ENCODE measurements at regions not wholly inside any gene's neighbourhood (a gene's known extent, or its start where the extent isn't known, plus 50 kb on each side); places are given as distances from the start of the nearest gene placed in this dataset.

- no peak for DNase-seq
These were observed 62.8 kb upstream of the CIBAR2 start for GRCh38 chr16:85174871-85175723.

GRCh38 chr16:85175724-85176233 is 63.5 kb upstream of the CIBAR2 start:
- DNase-seq: no peak

- DNase-seq: no peak
These were observed 64.5 kb upstream of the CIBAR2 start for GRCh38 chr16:85176541-85177447.

- no peak for DNase-seq
These were observed 65.2 kb upstream of the CIBAR2 start for GRCh38 chr16:85177448-85177846.

DNA sequence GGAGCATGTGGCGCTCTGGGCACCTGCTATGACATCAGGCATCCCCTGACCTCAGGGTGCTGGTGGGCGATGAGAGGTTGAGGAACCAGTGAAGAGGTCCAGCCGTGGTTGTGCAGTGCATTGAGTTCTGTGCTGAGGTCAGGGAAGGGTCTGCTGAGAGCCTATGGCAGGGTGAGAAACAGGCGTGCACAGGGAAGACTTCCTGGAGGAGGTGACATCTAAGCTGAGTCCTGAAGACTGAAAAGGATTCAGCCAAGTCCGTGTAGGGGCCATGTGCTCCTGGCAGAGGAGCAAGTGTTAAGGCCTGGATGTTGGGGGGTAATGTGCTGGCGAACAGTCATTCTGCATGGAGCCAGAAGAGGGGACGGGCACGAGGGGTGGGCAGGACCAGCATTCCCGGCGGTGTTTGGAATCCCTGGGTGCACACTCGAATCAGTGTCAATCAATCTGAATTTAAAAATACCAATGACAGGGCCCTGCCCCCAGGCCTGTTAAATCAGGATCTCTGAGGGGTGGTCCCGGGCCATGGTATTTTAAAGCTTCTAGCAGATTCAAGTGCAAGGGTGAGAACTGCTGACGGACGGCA is 65.8 kb upstream of the CIBAR2 start:
- no peak for DNase-seq

DNA sequence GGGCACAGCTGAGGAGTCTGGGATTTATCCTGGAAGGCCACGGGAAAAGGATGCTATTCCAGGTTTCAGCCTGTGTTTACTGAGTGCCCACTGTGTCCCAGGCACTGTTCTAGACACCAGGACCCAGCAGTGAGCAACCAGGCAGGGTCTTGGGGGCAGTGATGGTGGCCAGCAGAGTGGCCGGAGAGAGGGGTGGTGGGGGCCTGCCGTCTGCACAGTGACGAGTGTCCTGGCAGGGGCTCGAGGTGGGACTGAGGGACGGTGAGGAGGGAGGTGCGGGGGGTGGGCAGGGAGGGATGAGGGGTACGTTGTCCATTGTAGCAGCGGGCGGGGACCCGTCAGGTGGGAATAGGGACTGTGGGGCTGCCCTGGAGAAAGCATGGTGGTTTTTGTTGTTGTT is 66.3 kb upstream of the CIBAR2 start:
- no peak for DNase-seq

- no peak for DNase-seq
These were observed 67.2 kb upstream of the CIBAR2 start for GRCh38 chr16:85179344-85180046.

DNA sequence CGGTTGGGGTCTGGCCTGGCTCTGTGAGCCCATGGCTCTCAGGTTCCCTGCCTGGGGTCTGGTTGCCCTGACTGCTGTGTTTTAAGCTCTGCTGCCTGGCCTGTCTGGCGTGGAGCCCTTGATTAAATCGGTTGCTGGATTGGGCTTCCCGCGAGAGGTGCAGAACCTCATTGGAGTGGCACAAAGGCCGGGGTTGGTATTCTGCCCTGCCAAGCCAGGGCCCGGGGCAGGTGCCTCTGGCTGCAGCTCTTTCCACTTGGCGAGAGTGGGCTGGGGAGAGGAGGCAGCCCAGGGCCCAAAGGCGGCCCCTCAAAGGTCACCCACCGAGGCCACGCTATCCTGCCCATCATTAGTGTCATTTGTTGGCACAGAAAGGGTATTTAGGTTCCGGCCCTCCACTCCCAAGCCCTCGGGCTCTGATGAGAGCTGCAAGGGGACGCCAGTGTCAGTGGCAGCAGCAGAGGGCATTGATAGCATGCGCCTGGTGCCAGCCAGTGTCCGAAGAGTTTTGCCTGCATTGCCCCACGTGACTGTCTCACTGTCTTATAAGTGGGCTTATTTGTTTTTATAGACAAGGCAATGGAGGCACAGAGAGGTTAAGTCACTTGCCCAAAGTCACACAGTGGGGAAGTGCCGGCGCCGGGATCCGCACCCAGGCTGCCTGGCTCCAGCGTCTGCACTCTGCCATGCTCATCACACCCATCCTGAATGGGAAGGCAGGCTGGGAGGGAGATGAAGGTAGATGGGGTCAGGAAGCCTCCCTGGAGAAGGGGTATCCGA is 68.0 kb upstream of the CIBAR2 start:
- DNase-seq: no peak

DNA sequence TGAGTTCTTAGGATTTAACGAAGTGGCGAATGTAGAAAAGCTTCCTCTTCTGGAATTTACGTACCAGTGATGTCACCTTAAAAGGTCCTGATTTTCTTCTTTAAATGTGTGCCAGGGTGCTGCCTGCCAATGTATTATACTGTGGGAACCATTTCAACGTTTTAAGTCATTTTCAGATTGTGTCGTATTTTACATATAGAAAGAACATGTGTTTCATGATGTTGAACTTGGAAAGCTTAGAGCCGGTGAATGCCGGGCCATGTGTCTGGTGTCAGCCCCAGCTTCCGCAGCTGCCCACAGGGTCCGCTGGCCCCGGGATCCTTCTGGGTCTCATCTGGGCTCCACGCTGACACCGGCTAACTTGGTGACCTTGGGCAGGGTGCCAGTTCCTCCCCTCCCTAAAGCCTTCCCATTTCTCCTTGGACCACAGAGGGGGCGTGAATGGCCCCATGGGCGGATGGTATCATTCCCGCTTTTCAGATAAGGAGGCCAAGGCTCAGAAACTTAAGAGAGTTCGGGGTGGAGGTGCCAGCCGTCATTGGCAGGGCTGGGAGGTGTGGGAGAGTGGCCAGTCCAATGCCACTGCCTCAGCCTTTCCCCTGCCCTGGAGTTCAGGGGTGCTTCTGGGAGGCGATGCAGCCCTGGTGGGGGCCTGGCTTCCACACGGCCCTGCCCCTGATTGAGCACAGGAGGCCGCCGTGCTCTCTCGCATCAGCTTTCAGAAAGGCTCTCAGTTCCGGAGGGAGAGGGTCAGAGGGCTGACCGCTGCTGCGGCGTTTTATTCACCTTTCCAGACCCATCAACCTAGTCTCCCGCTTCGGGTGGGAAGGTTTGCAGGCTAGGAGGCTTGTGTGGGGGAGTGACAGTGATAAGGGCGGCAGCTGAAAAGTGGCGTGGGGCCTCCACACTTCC is 68.8 kb upstream of the CIBAR2 start:
- DNase-seq: no peak

- no peak for DNase-seq
These were observed 69.5 kb upstream of the CIBAR2 start for GRCh38 chr16:85181739-85182129.

DNA sequence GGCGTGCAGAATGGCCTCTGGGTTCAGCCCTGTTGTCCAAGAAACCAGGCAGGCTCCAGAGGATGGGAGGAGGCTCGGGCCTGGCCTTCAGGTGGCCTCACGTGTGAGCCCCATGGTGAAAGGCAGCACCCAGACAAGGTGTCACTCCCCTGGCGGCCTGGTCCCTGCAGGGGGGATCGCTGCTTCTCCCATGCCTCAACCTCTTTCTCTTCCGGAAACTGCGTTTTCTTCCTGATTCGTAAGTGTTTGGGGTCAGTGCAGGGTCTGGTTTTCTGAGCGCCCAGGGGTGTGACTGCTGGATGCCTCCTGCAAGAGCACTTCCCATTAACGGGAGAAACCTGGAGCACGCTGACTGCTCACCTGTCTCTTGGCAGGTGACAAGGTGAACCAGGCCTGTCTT is 70.0 kb upstream of the CIBAR2 start:
- DNase-seq: no peak

DNA sequence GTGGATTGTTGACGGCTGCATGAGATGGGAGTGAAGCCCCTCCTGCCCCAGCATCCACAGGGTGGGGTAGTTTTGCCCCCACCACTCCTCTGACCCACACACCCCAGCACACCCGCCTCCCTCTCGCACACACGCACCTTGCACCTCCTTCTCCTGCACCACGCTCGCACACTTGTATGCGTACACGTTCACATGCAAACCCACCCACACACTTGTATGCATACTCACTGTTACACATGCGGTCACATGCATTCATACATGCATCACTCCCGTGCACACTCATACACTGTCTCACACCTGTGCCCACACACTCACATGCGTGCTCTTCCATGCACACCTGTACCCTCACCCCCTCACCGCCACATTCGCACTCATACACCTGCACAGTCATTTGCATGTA is 70.5 kb upstream of the CIBAR2 start:
- DNase-seq: no peak

DNA sequence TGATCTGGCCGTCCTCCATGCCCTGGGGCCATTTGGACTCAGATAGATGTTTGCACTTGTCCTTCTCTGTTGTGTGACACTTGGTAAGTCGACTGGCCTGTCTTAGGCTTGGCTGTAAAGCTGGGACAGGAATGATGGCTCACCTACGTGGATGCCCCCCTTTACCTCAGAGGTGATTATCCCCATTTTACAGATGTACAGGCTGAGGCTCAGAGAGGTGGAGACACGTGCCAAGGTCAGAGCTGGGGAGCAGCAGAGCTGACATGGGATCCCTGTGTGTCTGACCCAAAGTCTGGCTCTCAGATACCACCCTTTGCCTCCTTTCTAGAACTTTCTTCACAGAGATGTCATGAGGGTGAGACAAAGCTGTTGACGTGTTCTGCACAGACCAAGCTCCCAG is 71.3 kb upstream of the CIBAR2 start:
- DNase-seq: no peak

DNA sequence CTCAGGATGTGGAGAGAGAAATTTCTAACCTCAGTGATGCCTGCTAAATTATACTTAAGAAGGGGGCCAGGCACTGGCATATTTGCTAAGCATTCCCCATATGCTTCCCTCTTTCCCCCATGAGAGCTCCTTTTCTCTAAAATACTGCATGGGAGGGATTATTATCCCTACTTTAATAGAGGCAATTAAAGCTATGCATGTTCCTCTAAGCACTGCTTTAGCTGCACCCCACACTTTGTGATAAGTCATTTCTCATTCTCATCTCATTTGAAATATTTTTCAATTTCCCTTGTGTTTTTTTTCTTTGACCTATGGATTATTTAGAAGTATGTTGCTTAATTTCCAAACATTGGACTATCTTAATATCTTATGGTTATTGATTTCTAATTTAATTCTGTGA is 72.1 kb upstream of the CIBAR2 start:
- DNase-seq: no peak

- no peak for DNase-seq
These were observed 73.2 kb upstream of the CIBAR2 start for GRCh38 chr16:85185303-85186100.

DNA sequence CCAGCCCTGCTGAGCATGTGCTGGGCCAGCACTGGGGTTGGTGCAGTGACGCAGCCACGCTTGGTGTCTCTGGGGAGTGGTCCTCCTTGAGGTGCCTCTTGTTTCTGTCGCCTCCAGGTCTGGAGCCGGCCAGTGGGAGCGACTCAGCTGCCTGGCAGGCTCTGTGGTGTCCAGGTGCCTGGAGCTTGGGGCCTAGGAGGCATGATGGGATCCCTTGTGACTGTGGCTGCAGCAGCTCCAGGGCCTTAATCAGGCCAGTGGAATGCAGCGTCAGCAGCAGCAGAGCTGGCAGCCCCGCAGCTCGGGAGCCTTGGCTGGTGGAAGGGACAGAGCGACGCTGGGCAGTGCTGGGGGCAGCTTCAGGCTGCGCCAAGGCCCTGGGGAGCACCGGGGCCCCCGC is 74.7 kb upstream of the CIBAR2 start:
- no peak for DNase-seq

DNA sequence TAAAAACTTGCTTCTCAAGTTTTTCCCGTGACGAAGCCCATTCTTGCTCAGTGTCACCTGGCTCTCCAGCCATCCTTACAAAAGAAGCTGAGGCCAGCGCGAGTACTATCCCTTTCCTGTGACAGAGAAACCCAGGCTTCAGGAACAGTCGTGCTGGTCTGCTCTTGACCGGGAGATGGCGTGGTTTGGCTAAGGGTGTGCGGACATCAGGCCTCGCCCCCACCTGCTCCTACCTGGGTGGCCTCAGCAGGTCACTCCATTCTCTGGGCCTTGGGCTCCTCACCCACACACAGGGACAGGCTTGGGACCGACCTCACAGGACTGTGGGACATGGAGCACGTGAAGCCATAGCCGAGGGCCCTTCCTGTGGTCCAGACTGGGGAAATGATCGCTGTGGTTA is 75.2 kb upstream of the CIBAR2 start:
- DNase-seq: no peak

GRCh38 chr16:85187886-85188285 is 75.6 kb upstream of the CIBAR2 start:
- DNase-seq: no peak

GRCh38 chr16:85188822-85189672 is 76.8 kb upstream of the CIBAR2 start:
- no peak for DNase-seq
